H1 (cell line): ENCODE measurements at regions not wholly inside any gene's neighbourhood (a gene's known extent, or its start where the extent isn't known, plus 50 kb on each side); places are given as distances from the start of the nearest gene placed in this dataset.

Source experiments
- CTCF ChIA-PET: fragments of 300-600 bp; sonication (Branson Sonifier 250); formaldehyde crosslinking; loops from one replicate; lab custom pipeline; 2021; ENCODE audit not compliant: partially characterized antibody; lab: Charles Lee
- POLR2A ChIA-PET: fragments of 300-600 bp; sonication (Branson Sonifier 250); formaldehyde crosslinking; loops from one replicate; lab custom pipeline; 2021; ENCODE audit warnings: inconsistent platforms; ENCODE audit not compliant: partially characterized antibody; lab: Charles Lee
- DNase-seq, 2 experiments: peaks; one replicate each; pipeline versions ENCODE4 v3.0.0 to v3.0.0-alpha.2; 2010 to 2022; ENCODE audit warnings: low spot score in 2 of 2, low read depth in 1 of 2, mixed read lengths in 1 of 2
- FAIRE-seq: peaks from 2 replicates; lab custom pipeline; 2011; peaks lifted over from hg19 to GRCh38; lab: Jason Lieb, UNC
- H2AFZ ChIP-seq: 2 replicates; pipeline ENCODE4 v1.8.1; 2012; ENCODE audit warnings: low read length, inconsistent platforms
- H2AK5ac ChIP-seq: 2 replicates; pipeline ENCODE4 v1.6.1; 2013; ENCODE audit warnings: low read depth, low read length
- H2BK120ac ChIP-seq: replicated peaks from 2 replicates; pipeline ENCODE3; 2013; ENCODE audit warnings: low read depth, low read length, inconsistent platforms
- H2BK12ac ChIP-seq: 2 replicates; pipeline ENCODE4 v1.6.1; 2013; ENCODE audit warnings: low read depth, low read length
- H2BK15ac ChIP-seq: 2 replicates; pipeline ENCODE4 v1.6.1; 2013; ENCODE audit warnings: low read length
- H2BK20ac ChIP-seq: 2 replicates; pipeline ENCODE4 v1.6.1; 2013; ENCODE audit warnings: low read length
- H2BK5ac ChIP-seq: 2 replicates; pipeline ENCODE4 v1.6.1; 2013; ENCODE audit warnings: low read depth, low read length
- H3K14ac ChIP-seq: 2 replicates; pipeline ENCODE4 v1.6.1; 2013; ENCODE audit warnings: inconsistent platforms; ENCODE audit not compliant: insufficient read length
- H3K18ac ChIP-seq: 2 replicates; pipeline ENCODE4 v1.6.1; 2013; ENCODE audit warnings: low read length; ENCODE audit errors: extremely low read depth
- H3K23ac ChIP-seq: 2 replicates; pipeline ENCODE4 v1.6.1; 2013; ENCODE audit warnings: inconsistent platforms; ENCODE audit not compliant: insufficient read length
- H3K23me2 ChIP-seq: 2 replicates; pipeline ENCODE4 v1.6.1; 2013; ENCODE audit warnings: low read depth, low read length
- H3K27ac ChIP-seq: 2 replicates; pipeline ENCODE4 v1.6.1; 2011; ENCODE audit warnings: low read depth, low read length, inconsistent platforms
- H3K27me3 ChIP-seq, 4 experiments: replicated peaks in 1 of 4; 1 replicate in 1 of 4; 2 replicates in 3 of 4; pipeline versions ENCODE4 v1.6.1 to v1.8.1; 2011 to 2013; ENCODE audit warnings: low read length in 3 of 4, mild to moderate bottlenecking in 3 of 4, inconsistent platforms in 2 of 4, mixed read lengths in 2 of 4, moderate library complexity in 1 of 4; ENCODE audit not compliant: control insufficient read depth in 3 of 4, insufficient read depth in 3 of 4; ENCODE audit errors: extremely low read depth in 1 of 4
- H3K36me3 ChIP-seq, 4 experiments: 2 replicates each; pipeline versions ENCODE4 v1.6.1 to v1.8.1; 2011 to 2013; ENCODE audit warnings: mild to moderate bottlenecking in 4 of 4, low read length in 3 of 4, moderate library complexity in 2 of 4, control low read depth in 1 of 4, inconsistent platforms in 1 of 4; ENCODE audit not compliant: insufficient read depth in 4 of 4, control insufficient read depth in 2 of 4
- H3K4ac ChIP-seq: replicated peaks from 2 replicates; pipeline ENCODE3; 2013; ENCODE audit warnings: low read length, low read depth, mixed read lengths, inconsistent platforms; ENCODE audit not compliant: insufficient read length
- H3K4me1 ChIP-seq, 4 experiments: replicated peaks in 1 of 4; 1 replicate in 1 of 4; 2 replicates in 3 of 4; pipeline versions ENCODE4 v1.6.1 to v1.8.1; 2011 to 2013; ENCODE audit warnings: low read length in 3 of 4, inconsistent platforms in 2 of 4, mixed read lengths in 1 of 4; ENCODE audit not compliant: insufficient read depth in 4 of 4, control insufficient read depth in 3 of 4
- H3K4me2 ChIP-seq, 2 experiments: 2 replicates each; pipeline versions ENCODE4 v1.6.1 to v1.8.1; 2011 to 2013; ENCODE audit warnings: low read depth in 2 of 2, low read length in 2 of 2, control low read depth in 1 of 2, inconsistent platforms in 1 of 2, mild to moderate bottlenecking in 1 of 2; ENCODE audit not compliant: insufficient read depth in 1 of 2
- H3K4me3 ChIP-seq, 4 experiments: fragments of 200-600, 300-600 bp in 1 of 4; sonication (generic), shearing (Covaris generic), sonication (Bioruptor Twin) in 1 of 4; 2 replicates each; pipeline versions ENCODE4 v1.5.1 to v1.8.1; 2011 to 2016; ENCODE audit warnings: low read length in 4 of 4, low read depth in 3 of 4, control low read depth in 2 of 4, inconsistent platforms in 2 of 4, mild to moderate bottlenecking in 2 of 4, mixed read lengths in 1 of 4, moderate library complexity in 1 of 4; ENCODE audit not compliant: insufficient read depth in 2 of 4; ENCODE audit errors: extremely low read depth in 1 of 4
- H3K56ac ChIP-seq: replicated peaks from 2 replicates; pipeline ENCODE3; 2013; ENCODE audit warnings: low read depth, mild to moderate bottlenecking, mixed read lengths, low read length, inconsistent platforms; ENCODE audit not compliant: insufficient read length
- H3K79me1 ChIP-seq: 2 replicates; pipeline ENCODE4 v1.6.1; 2013; ENCODE audit warnings: low read depth, low read length, control low read depth
- H3K79me2 ChIP-seq, 2 experiments: 2 replicates each; pipeline versions ENCODE4 v1.6.1 to v1.8.1; 2012 to 2013; ENCODE audit warnings: low read length in 2 of 2, mild to moderate bottlenecking in 2 of 2, inconsistent platforms in 1 of 2; ENCODE audit not compliant: insufficient read depth in 2 of 2, control insufficient read depth in 1 of 2
- H3K9ac ChIP-seq, 4 experiments: replicated peaks in 1 of 4; 1 replicate in 1 of 4; 2 replicates in 3 of 4; pipeline versions ENCODE4 v1.6.1 to v1.8.1; 2011 to 2013; ENCODE audit warnings: low read depth in 3 of 4, low read length in 3 of 4, control low read depth in 2 of 4, mild to moderate bottlenecking in 2 of 4, moderate library complexity in 2 of 4, inconsistent platforms in 1 of 4; ENCODE audit errors: extremely low read depth in 1 of 4
- H3K9me3 ChIP-seq, 2 experiments: 2 replicates each; pipeline versions ENCODE4 v1.6.1 to v1.8.1; 2012 to 2013; ENCODE audit warnings: mild to moderate bottlenecking in 2 of 2, moderate library complexity in 2 of 2, control low read depth in 1 of 2, inconsistent platforms in 1 of 2, low read depth in 1 of 2, low read length in 1 of 2, mixed read lengths in 1 of 2; ENCODE audit not compliant: insufficient read depth in 2 of 2
- H4K20me1 ChIP-seq, 2 experiments: replicated peaks in 1 of 2; 2 replicates each; pipeline versions ENCODE3 to v1.8.1; 2011 to 2013; ENCODE audit warnings: inconsistent platforms in 2 of 2, low read length in 2 of 2, mild to moderate bottlenecking in 1 of 2; ENCODE audit not compliant: insufficient read depth in 2 of 2, control insufficient read depth in 1 of 2
- H4K5ac ChIP-seq: 2 replicates; pipeline ENCODE4 v1.6.1; 2013; ENCODE audit warnings: low read length, low read depth, mixed read lengths, inconsistent platforms; ENCODE audit not compliant: insufficient read length
- H4K8ac ChIP-seq: 2 replicates; pipeline ENCODE4 v1.8.0; 2013; ENCODE audit warnings: mild to moderate bottlenecking, moderate library complexity, low read length, inconsistent platforms; ENCODE audit not compliant: insufficient read depth; ENCODE audit errors: extremely low read depth
- H4K91ac ChIP-seq: replicated peaks from 2 replicates; pipeline ENCODE3; 2013; ENCODE audit warnings: low read length, mixed read lengths, inconsistent platforms; ENCODE audit not compliant: insufficient read length
- CHD1 ChIP-seq: IDR thresholded peaks from 2 replicates; pipeline ENCODE4 v1.6.1; 2012; ENCODE audit warnings: low read depth, low read length, improper control_type of control experiment
- GABPA ChIP-seq: IDR thresholded peaks from 2 replicates; pipeline ENCODE4 v1.6.1; 2011; ENCODE audit warnings: mild to moderate bottlenecking, low read length, moderate library complexity, borderline replicate concordance; ENCODE audit not compliant: insufficient read depth
- RAD21 ChIP-seq, 2 experiments: IDR thresholded peaks in 1 of 2; conservative IDR thresholded peaks in 1 of 2; 2 replicates each; pipeline ENCODE4 v1.6.1; 2011; ENCODE audit warnings: low read depth in 2 of 2, low read length in 2 of 2, improper control_type of control experiment in 1 of 2, inconsistent platforms in 1 of 2, mild to moderate bottlenecking in 1 of 2, moderate library complexity in 1 of 2
- YY1 ChIP-seq: IDR thresholded peaks from 2 replicates; pipeline ENCODE4 v1.6.1; 2011; ENCODE audit warnings: low read depth, mild to moderate bottlenecking, low read length
- WGBS, 2 experiments: shearing (Covaris generic) in 1 of 2; methylation state at CpG; one replicate each; pipeline versions ENCODE4 v1.1.6 to v1.1.7; 2013 to 2015; ENCODE audit warnings: low lambda C conversion rate in 2 of 2, mixed read lengths in 2 of 2, inconsistent platforms in 1 of 2, low coverage in 1 of 2, missing lambda C conversion rate in 1 of 2; ENCODE audit not compliant: insufficient replicate concordance in 2 of 2, insufficient coverage in 1 of 2, insufficient read length in 1 of 2; ENCODE audit errors: extremely low coverage in 1 of 2, missing lambda C conversion rate in 1 of 2; 5-methylcytosine and 5-hydroxymethylcytosine counted together

DNA sequence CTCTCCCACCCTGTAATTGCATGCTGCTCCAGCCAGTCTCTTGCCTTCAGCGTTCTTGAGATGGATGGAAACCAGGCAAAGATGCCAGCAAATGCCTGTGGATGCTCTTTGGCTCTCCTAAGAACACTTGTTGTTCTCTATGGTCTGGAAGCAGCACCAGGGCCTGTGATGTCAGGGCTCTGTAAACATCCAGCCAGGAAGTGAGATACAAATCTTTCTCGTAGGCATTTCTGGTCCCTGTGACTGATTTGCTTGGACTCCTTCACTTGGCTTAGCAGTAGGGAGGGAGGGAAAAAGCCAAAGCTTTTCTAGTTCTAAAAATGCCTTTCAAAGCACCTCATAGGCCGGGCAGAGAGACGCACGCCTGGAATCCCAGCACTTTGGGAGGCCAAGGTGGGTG is 201.3 kb downstream of the REEP3 start:
- POLR2A ChIA-PET, result interaction anchor here (5.0 kb wide), 1 partner anchor 93 kb away, joined by 34 read pairs; no protein-coding TSS in a partner anchor
- no peak overlapping the region; the same call in 1 of the 2 replicates for H2BK20ac ChIP-seq
- no peaks in the 10 kb centered on the region for H4K20me1 ChIP-seq
- WGBS, 2 experiments, result 83% methylated on average over 5 of the region's 5 CpGs; no CpG with 5 or more reads in 1 of the 2 experiments
- H3K23me2 ChIP-seq, result no peaks in the 10 kb centered on the region
- no peak for FAIRE-seq
- H2BK12ac ChIP-seq, result no peak overlapping the region
- H4K8ac ChIP-seq, result no peak overlapping the region
- H3K27me3 ChIP-seq, result no peaks in the 10 kb centered on the region
- no peak overlapping the region for H3K23ac ChIP-seq
- H3K4me1 ChIP-seq, result no peaks in the 10 kb centered on the region; a peak in 1 of 7 replicates
- no peak overlapping the region for H3K4me3 ChIP-seq
- no peak overlapping the region for H4K91ac ChIP-seq
- no peak overlapping the region for H2BK120ac ChIP-seq
- H3K18ac ChIP-seq, result no peak overlapping the region
- no peaks in the 10 kb centered on the region for H3K36me3 ChIP-seq
- no peaks in the 10 kb centered on the region for H3K79me1 ChIP-seq
- no peak overlapping the region for H2BK5ac ChIP-seq
- no peak overlapping the region for H3K4ac ChIP-seq
- no peaks in the 10 kb centered on the region for H3K9me3 ChIP-seq
- no peak overlapping the region for H3K9ac ChIP-seq
- H3K56ac ChIP-seq, result no peak overlapping the region
- CTCF ChIA-PET, result interaction anchor here (0.5 to 5.6 kb wide), 12 partner anchors 11 to 855 kb away, joined by 3 to 32 read pairs (median 6); no protein-coding TSS in a partner anchor
- no peak overlapping the region for H3K14ac ChIP-seq
- H3K27ac ChIP-seq, result no peak overlapping the region
- no peak overlapping the region for H3K4me2 ChIP-seq
- H4K5ac ChIP-seq, result no peak overlapping the region
- H2BK15ac ChIP-seq, result 0 out of 2 replicates have a peak overlapping the region, but pooled peaks have one; percentile 40
- TF ChIP-seq YY1 (no peak), GABPA (no peak), RAD21 (IDR thresholded peaks at IDR 0.05 in 1 of 2, conservative IDR thresholded peaks at IDR 0.05 in 1 of 2; ENCODE audit: low read depth in 2 of 2, low read length in 2 of 2) (no peak), CHD1 (no peak)
- TF ChIP-seq, all 59 proteins: peak for 0
- no peak for DNase-seq
- H2AFZ ChIP-seq, result no peak overlapping the region
- no peaks in the 10 kb centered on the region for H3K79me2 ChIP-seq
- H2AK5ac ChIP-seq, result no peak overlapping the region
